Activated CD4-positive, alpha-beta T cell treated with anti-CD3 and anti-CD28 coated beads for 4 hours (primary cell): ENCODE measurements at regions not wholly inside any gene's neighbourhood (a gene's known extent, or its start where the extent isn't known, plus 50 kb on each side); places are given as distances from the start of the nearest gene placed in this dataset.
"Not testable (repeated sequence)": the region's sequence is repeated elsewhere in the genome, so short reads cannot be mapped to it uniquely, and the experiment has no call there.

Experiments
- DNase-seq, 2 donors: peaks; one replicate each; pipeline ENCODE4 v3.0.0-alpha.2; 2020

GRCh38 chr14:48690349-48690748 is 895.8 kb downstream of the RPS29 start:
- no peak for DNase-seq

GRCh38 chr14:48686650-48687049 is 899.5 kb downstream of the RPS29 start:
- no peak for DNase-seq

- DNase-seq: no peak
These were observed 913.7 kb downstream of the RPS29 start for GRCh38 chr14:48672506-48672905.

- DNase-seq: no peak
These were observed 915.2 kb downstream of the RPS29 start for GRCh38 chr14:48670939-48671338.

GRCh38 chr14:48665077-48665784 is 920.9 kb downstream of the RPS29 start:
- DNase-seq: no peak

- DNase-seq: no peak
These were observed 942.9 kb downstream of the RPS29 start for GRCh38 chr14:48643241-48643640.

GRCh38 chr14:48628870-48629269 is 953.5 kb upstream of the MDGA2 start:
- no peak for DNase-seq

- DNase-seq: no peak
These were observed 947.6 kb upstream of the MDGA2 start for GRCh38 chr14:48622980-48623379.

GRCh38 chr14:48618057-48618456 is 942.7 kb upstream of the MDGA2 start:
- no peak for DNase-seq

GRCh38 chr14:48616931-48617330 is 941.5 kb upstream of the MDGA2 start:
- DNase-seq: no peak

GRCh38 chr14:48615618-48616017 is 940.2 kb upstream of the MDGA2 start:
- DNase-seq: no peak

- no peak for DNase-seq
These were observed 938.6 kb upstream of the MDGA2 start for GRCh38 chr14:48614003-48614402.

- not testable (repeated sequence) for DNase-seq
These were observed 931.6 kb upstream of the MDGA2 start for GRCh38 chr14:48606960-48607359.

GRCh38 chr14:48598458-48598857 is 923.1 kb upstream of the MDGA2 start:
- no peak for DNase-seq

GRCh38 chr14:48586099-48586498 is 910.7 kb upstream of the MDGA2 start:
- no peak for DNase-seq

GRCh38 chr14:48584031-48584430 is 908.6 kb upstream of the MDGA2 start:
- no peak for DNase-seq

GRCh38 chr14:48582938-48583337 is 907.5 kb upstream of the MDGA2 start:
- no peak for DNase-seq

- DNase-seq: no peak
These were observed 905.3 kb upstream of the MDGA2 start for GRCh38 chr14:48580692-48581091.

- no peak for DNase-seq
These were observed 900.4 kb upstream of the MDGA2 start for GRCh38 chr14:48575772-48576171.

GRCh38 chr14:48568688-48569087 is 893.3 kb upstream of the MDGA2 start:
- no peak for DNase-seq

GRCh38 chr14:48568252-48568651 is 892.8 kb upstream of the MDGA2 start:
- DNase-seq: no peak

- DNase-seq: no peak
These were observed 888.1 kb upstream of the MDGA2 start for GRCh38 chr14:48563489-48563888.

- DNase-seq: not testable (repeated sequence)
These were observed 886.0 kb upstream of the MDGA2 start for GRCh38 chr14:48561438-48561837.

- no peak for DNase-seq
These were observed 885.0 kb upstream of the MDGA2 start for GRCh38 chr14:48560421-48560820.

- DNase-seq: no peak
These were observed 878.0 kb upstream of the MDGA2 start for GRCh38 chr14:48553443-48553842.
